T-helper 1 cell treated with Interleukin-12 subunit alpha and Interleukin-12 subunit beta and Interleukin-4 antibody, amounts not matched to agents 30 μg/mL and 1 μg/mL, for 36 hours (primary cell): ENCODE measurements at regions not wholly inside any gene's neighbourhood (a gene's known extent, or its start where the extent isn't known, plus 50 kb on each side); places are given as distances from the start of the nearest gene placed in this dataset.

Experiments used
- H3K27ac Mint-ChIP-seq: one replicate; pipeline ENCODE4 v1.8.0; 2021; ENCODE audit warnings: mild to moderate bottlenecking, mixed read lengths
- H3K27me3 Mint-ChIP-seq: one replicate; pipeline ENCODE4 v1.8.0; 2021; ENCODE audit warnings: low read depth, mixed read lengths
- H3K36me3 Mint-ChIP-seq: one replicate; pipeline ENCODE4 v1.8.0; 2021; ENCODE audit warnings: low read depth, mixed read lengths
- H3K4me1 Mint-ChIP-seq: one replicate; pipeline ENCODE4 v1.8.0; 2021; ENCODE audit warnings: low read depth, mixed read lengths
- H3K4me3 Mint-ChIP-seq: one replicate; pipeline ENCODE4 v1.8.0; 2021; ENCODE audit warnings: mild to moderate bottlenecking, moderate library complexity, mixed read lengths
- H3K9me3 Mint-ChIP-seq: one replicate; pipeline ENCODE4 v1.8.0; 2021; ENCODE audit warnings: mixed read lengths

- Mint-ChIP-seq H3K9me3 (no peaks in the 10 kb centered on the region), H3K27me3 (peaks cover 20% of the 10 kb centered on the region), H3K4me1 (no peaks in the 10 kb centered on the region), H3K27ac (no peak overlapping the region), H3K36me3 (no peaks in the 10 kb centered on the region), H3K4me3 (no peak overlapping the region)
Measured at GRCh38 chr22:49446145-49446758, 381.4 kb downstream of the BRD1 start.

DNA sequence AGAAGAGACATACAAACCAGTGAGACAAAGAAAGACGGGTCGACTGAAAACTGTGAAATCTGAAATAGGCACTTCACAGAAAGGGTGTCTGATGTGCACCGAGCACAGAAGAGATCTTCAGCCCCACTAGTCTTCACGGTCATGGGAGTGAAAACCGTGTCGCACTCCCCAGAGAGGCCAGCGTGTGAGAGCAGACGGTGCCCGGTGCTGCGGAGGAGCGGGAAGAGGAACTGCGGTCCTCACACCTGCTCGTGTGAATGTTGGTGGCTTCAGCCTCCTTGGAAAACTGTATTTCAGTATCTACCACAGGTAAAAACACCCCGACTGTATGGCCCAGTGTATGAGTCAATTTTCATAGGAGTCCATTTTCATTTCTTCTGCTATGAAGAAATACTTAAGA lies 382.9 kb downstream of the BRD1 start:
- Mint-ChIP-seq H3K4me3 (no peak overlapping the region), H3K27ac (no peak overlapping the region), H3K9me3 (no peaks in the 10 kb centered on the region), H3K4me1 (no peaks in the 10 kb centered on the region), H3K36me3 (no peaks in the 10 kb centered on the region), H3K27me3 (peaks cover 5% of the 10 kb centered on the region)

GRCh38 chr22:49440931-49441330 lies 386.7 kb downstream of the BRD1 start:
- Mint-ChIP-seq H3K36me3 (no peaks in the 10 kb centered on the region), H3K27ac (no peak overlapping the region), H3K9me3 (no peaks in the 10 kb centered on the region), H3K4me1 (no peaks in the 10 kb centered on the region), H3K4me3 (no peak overlapping the region), H3K27me3 (no peaks in the 10 kb centered on the region)

- Mint-ChIP-seq H3K9me3 (no peaks in the 10 kb centered on the region), H3K4me3 (no peak overlapping the region), H3K4me1 (no peaks in the 10 kb centered on the region), H3K27ac (no peak overlapping the region), H3K36me3 (no peaks in the 10 kb centered on the region), H3K27me3 (no peaks in the 10 kb centered on the region)
Measured at GRCh38 chr22:49439373-49439772, 388.3 kb downstream of the BRD1 start.

GRCh38 chr22:49437956-49438355 lies 389.7 kb downstream of the BRD1 start:
- Mint-ChIP-seq H3K36me3 (no peaks in the 10 kb centered on the region), H3K27me3 (no peaks in the 10 kb centered on the region), H3K9me3 (no peaks in the 10 kb centered on the region), H3K27ac (no peak overlapping the region), H3K4me1 (no peaks in the 10 kb centered on the region), H3K4me3 (no peak overlapping the region)

- Mint-ChIP-seq H3K27me3 (no peaks in the 10 kb centered on the region), H3K27ac (no peak overlapping the region), H3K4me1 (no peaks in the 10 kb centered on the region)
Measured at GRCh38 chr22:49437356-49437755, 390.3 kb downstream of the BRD1 start.

GRCh38 chr22:49436056-49436455 lies 391.6 kb downstream of the BRD1 start:
- Mint-ChIP-seq H3K27ac (no peak overlapping the region), H3K36me3 (no peaks in the 10 kb centered on the region), H3K27me3 (no peaks in the 10 kb centered on the region), H3K9me3 (no peaks in the 10 kb centered on the region), H3K4me1 (no peaks in the 10 kb centered on the region), H3K4me3 (no peak overlapping the region)

More at GRCh38 chr22:49437356-49437755, 390.3 kb downstream of the BRD1 start:
- H3K4me3 Mint-ChIP-seq = no peak overlapping the region
- H3K9me3 Mint-ChIP-seq = no peaks in the 10 kb centered on the region
- no peaks in the 10 kb centered on the region for H3K36me3 Mint-ChIP-seq

DNA sequence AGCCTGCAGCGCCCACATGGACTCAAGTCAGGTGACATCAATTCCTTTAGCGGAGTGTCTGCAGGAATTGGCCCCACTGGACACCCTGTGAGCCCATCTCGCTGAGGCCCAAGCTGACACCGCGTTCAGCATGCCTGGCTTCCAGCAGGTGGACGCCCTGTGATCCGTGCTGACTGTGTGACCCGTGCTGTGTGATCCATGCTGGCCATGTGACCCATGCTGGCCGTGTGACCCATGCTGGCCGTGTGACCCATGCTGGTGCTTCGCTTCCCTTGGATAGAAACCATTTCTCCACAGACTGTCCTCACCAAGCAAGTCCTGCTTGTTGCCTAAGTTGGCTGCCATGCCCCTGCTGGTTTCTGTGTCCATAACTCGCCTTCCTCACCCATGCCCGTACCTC lies 392.1 kb downstream of the BRD1 start:
- Mint-ChIP-seq H3K4me3 (no peak overlapping the region), H3K36me3 (no peaks in the 10 kb centered on the region), H3K27ac (no peak overlapping the region), H3K4me1 (no peaks in the 10 kb centered on the region), H3K9me3 (no peaks in the 10 kb centered on the region), H3K27me3 (no peaks in the 10 kb centered on the region)

DNA sequence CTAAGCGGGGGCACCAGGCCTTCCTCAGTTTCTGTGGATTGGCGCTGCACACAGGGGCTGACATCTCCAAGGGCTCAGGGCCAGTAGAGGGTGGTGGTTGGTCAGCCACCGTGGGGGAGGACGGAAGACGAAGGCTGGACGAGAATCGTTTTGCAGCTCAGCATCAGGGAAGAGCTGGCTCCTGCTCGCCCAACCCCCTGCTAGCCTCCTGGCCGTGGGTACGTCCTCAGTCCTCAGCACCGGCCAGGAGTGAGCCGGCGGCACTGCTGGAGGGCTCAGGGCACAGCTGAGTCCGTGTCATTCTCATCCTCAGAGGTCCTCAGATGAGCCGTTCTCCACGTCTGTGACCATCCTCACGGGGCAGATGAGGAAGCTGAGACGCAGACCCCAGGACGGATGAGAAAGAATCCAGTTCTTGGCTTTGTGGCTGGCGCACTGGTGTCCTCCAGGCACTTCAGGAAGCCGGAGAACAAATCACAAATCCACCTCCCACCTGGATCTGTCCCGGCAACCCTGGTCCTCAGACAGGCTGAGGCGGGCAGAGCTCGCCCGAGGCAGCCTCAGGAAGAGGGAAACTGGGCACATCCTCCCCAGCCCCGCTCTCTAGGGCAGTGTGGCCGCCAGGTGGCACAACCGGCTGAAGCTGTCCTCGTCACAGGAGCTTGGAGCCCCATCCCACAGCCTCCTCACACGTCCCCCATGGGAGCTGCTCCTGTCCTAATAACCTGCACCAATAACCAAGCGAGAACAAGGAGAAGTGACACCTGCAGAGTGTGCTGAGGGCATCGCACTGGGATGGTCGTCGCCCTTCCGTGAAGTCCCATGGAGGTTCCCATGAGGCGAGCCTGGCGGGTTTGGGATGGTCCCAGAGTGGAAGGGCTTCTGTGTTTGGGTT lies 393.7 kb downstream of the BRD1 start:
- Mint-ChIP-seq H3K36me3 (no peaks in the 10 kb centered on the region), H3K4me1 (no peaks in the 10 kb centered on the region), H3K27me3 (no peaks in the 10 kb centered on the region), H3K27ac (no peak overlapping the region), H3K9me3 (no peaks in the 10 kb centered on the region), H3K4me3 (no peak overlapping the region)

DNA sequence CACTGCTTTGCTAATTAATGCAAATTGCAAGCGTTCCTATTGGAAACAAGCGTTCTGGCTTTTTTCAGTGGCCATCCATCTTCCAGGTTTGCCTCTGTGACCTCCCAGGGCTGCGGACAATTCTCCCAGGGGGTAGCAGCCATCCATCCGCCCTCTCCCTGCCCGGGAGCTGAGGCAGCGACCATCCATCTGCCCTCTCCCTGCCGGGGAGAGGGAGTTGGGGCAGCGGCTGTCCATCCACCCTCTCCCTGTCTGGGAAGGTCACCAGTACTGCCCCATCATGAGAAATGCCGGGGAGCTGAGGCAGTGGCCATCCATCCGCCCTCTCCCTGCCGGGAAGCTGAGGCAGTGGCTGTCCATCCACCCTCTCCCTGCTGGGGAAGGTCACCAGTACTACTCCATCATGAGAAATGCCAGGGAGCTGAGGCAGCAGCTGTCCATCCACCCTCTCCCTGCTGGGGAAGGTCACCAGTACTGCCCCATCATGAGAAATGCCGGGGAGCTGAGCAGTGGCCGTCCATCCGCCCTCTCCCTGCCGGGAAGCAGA lies 394.7 kb downstream of the BRD1 start:
- H3K4me1 Mint-ChIP-seq = no peaks in the 10 kb centered on the region
- H3K27me3 Mint-ChIP-seq = no peaks in the 10 kb centered on the region
- H3K27ac Mint-ChIP-seq = no peak overlapping the region
- H3K9me3 Mint-ChIP-seq = no peaks in the 10 kb centered on the region
- H3K36me3 Mint-ChIP-seq = no peaks in the 10 kb centered on the region
- no peak overlapping the region for H3K4me3 Mint-ChIP-seq

GRCh38 chr22:49432211-49432896 lies 395.3 kb downstream of the BRD1 start:
- Mint-ChIP-seq H3K27ac (no peak overlapping the region), H3K4me1 (no peaks in the 10 kb centered on the region), H3K36me3 (no peaks in the 10 kb centered on the region), H3K27me3 (no peaks in the 10 kb centered on the region), H3K4me3 (no peak overlapping the region), H3K9me3 (no peaks in the 10 kb centered on the region)

DNA sequence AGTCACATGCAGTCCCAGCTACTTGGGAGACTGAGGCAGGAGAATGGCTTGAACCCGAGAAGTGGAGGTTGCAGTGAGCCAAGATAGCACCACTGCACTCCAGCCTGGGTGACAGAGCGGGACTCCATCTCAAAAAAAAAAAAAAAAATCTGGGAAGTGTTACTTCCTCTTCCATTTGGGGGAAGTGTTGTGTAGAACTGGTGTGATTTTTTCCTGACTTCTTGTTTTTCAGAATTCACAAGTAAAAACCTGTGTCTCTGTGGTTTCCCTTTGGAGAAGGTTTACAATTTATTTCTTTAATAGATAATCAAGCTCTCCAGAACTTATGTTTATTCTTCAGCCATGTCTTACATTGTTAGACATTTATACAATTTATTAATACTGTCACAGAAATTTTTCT lies 396.1 kb downstream of the BRD1 start:
- Mint-ChIP-seq H3K4me1 (no peaks in the 10 kb centered on the region), H3K4me3 (no peak overlapping the region), H3K27ac (no peak overlapping the region), H3K36me3 (no peaks in the 10 kb centered on the region), H3K27me3 (no peaks in the 10 kb centered on the region), H3K9me3 (no peaks in the 10 kb centered on the region)

- Mint-ChIP-seq H3K27ac (no peak overlapping the region), H3K4me1 (no peaks in the 10 kb centered on the region), H3K27me3 (no peaks in the 10 kb centered on the region), H3K4me3 (no peak overlapping the region), H3K9me3 (no peaks in the 10 kb centered on the region), H3K36me3 (no peaks in the 10 kb centered on the region)
Measured at GRCh38 chr22:49429066-49429465, 398.6 kb downstream of the BRD1 start.

- no peaks in the 10 kb centered on the region for H3K27me3 Mint-ChIP-seq
- H3K9me3 Mint-ChIP-seq = no peaks in the 10 kb centered on the region
- H3K27ac Mint-ChIP-seq = no peak overlapping the region
- H3K36me3 Mint-ChIP-seq = no peaks in the 10 kb centered on the region
- no peak overlapping the region for H3K4me3 Mint-ChIP-seq
- H3K4me1 Mint-ChIP-seq = no peaks in the 10 kb centered on the region
Measured at GRCh38 chr22:49427941-49428340, 399.7 kb downstream of the BRD1 start.

- Mint-ChIP-seq H3K27me3 (no peaks in the 10 kb centered on the region), H3K4me1 (no peaks in the 10 kb centered on the region), H3K4me3 (no peak overlapping the region), H3K27ac (no peak overlapping the region), H3K36me3 (no peaks in the 10 kb centered on the region), H3K9me3 (no peaks in the 10 kb centered on the region)
Measured at GRCh38 chr22:49427341-49427740, 400.3 kb downstream of the BRD1 start.
